ENCODE measurements at regions not wholly inside any gene's neighbourhood (a gene's known extent, or its start where the extent isn't known, plus 50 kb on each side); places are given as distances from the start of the nearest gene placed in this dataset.

DNA sequence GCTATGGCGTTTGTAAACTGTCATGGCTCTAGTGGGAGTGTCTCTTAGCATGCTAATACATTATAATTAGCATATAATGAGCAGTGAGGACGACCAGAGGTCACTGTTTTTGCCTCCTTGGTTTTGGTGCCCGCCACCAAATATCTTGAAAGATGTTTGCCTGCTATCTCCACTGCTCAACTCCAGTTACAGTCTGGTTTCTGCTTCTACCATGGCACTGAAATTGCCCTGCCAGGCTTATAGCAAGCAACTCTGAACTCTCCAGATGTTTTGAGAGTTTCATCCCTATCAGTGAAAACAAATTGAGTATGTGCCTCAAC lies 122.1 kb upstream of the SPRY4 start:
- no peaks in the 10 kb centered on the region for H3K36me3 Mint-ChIP-seq (ENCODE audit: low read depth)
- H3K4me3 Mint-ChIP-seq = no peak overlapping the region
- DNase-seq (ENCODE audit: low spot score) = no peak
- H3K27me3 Mint-ChIP-seq (ENCODE audit: low read depth) = peaks cover 18% of the 10 kb centered on the region
- H3K27ac Mint-ChIP-seq = no peak overlapping the region
- H3K9me3 Mint-ChIP-seq = peaks cover 10% of the 10 kb centered on the region
- peaks cover 5% of the 10 kb centered on the region for H3K4me1 Mint-ChIP-seq (ENCODE audit: low read depth)

GRCh38 chr5:142446131-142446959 lies 121.5 kb upstream of the SPRY4 start:
- Mint-ChIP-seq H3K27me3 (ENCODE audit: low read depth) (peaks cover 22% of the 10 kb centered on the region), H3K27ac (no peak overlapping the region), H3K36me3 (ENCODE audit: low read depth) (no peaks in the 10 kb centered on the region), H3K4me3 (no peak overlapping the region), H3K4me1 (ENCODE audit: low read depth) (peaks cover 9% of the 10 kb centered on the region), H3K9me3 (peaks cover 10% of the 10 kb centered on the region)
- DNase-seq (ENCODE audit: low spot score) = no peak

GRCh38 chr5:142445266-142445665 lies 120.4 kb upstream of the SPRY4 start:
- peaks cover 9% of the 10 kb centered on the region for H3K4me1 Mint-ChIP-seq (ENCODE audit: low read depth)
- no peak overlapping the region for H3K27ac Mint-ChIP-seq
- DNase-seq (ENCODE audit: low spot score) = no peak
- peaks cover 10% of the 10 kb centered on the region for H3K9me3 Mint-ChIP-seq
- H3K4me3 Mint-ChIP-seq = no peak overlapping the region
- H3K27me3 Mint-ChIP-seq (ENCODE audit: low read depth) = peaks cover 24% of the 10 kb centered on the region
- no peaks in the 10 kb centered on the region for H3K36me3 Mint-ChIP-seq (ENCODE audit: low read depth)

DNA sequence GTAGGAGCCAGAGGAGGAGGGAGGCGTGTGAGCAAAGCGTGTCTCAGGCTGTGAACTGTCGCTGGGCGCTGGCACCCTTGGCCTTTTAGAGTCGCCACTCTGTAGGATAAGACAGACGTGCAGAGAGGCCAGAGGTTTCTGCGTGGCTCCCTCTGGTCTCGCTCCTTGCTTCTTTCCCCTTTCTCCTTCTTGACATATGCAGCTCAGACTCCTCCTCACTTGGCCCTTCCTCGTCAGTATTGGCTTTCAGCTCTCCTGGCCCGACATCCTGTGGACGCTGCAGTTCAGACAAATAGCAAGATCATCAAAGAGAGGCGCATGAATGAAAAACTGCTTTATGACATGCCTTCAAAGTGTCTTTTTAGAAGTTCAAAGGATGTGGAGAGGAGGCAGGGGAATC lies 116.8 kb upstream of the SPRY4 start:
- Mint-ChIP-seq H3K27me3 (ENCODE audit: low read depth) (peaks cover 21% of the 10 kb centered on the region), H3K36me3 (ENCODE audit: low read depth) (no peaks in the 10 kb centered on the region), H3K27ac (no peak overlapping the region), H3K9me3 (no peaks in the 10 kb centered on the region), H3K4me1 (ENCODE audit: low read depth) (peaks cover 9% of the 10 kb centered on the region), H3K4me3 (no peak overlapping the region)
- DNase-seq (ENCODE audit: low spot score) = no peak

- Mint-ChIP-seq H3K4me1 (ENCODE audit: low read depth) (peaks cover 7% of the 10 kb centered on the region), H3K4me3 (no peak overlapping the region)
Measured at GRCh38 chr5:142439207-142439860, 114.5 kb upstream of the SPRY4 start.

GRCh38 chr5:142438573-142438972 lies 113.8 kb upstream of the SPRY4 start:
- H3K36me3 Mint-ChIP-seq (ENCODE audit: low read depth) = no peaks in the 10 kb centered on the region
- no peak overlapping the region for H3K4me3 Mint-ChIP-seq
- no peak for DNase-seq (ENCODE audit: low spot score)
- no peak overlapping the region for H3K27ac Mint-ChIP-seq
- H3K9me3 Mint-ChIP-seq = no peaks in the 10 kb centered on the region
- peaks cover 21% of the 10 kb centered on the region for H3K27me3 Mint-ChIP-seq (ENCODE audit: low read depth)
- peaks cover 12% of the 10 kb centered on the region for H3K4me1 Mint-ChIP-seq (ENCODE audit: low read depth)

More at GRCh38 chr5:142439207-142439860, 114.5 kb upstream of the SPRY4 start:
- DNase-seq (ENCODE audit: low spot score) = no peak
- Mint-ChIP-seq H3K36me3 (ENCODE audit: low read depth) (no peaks in the 10 kb centered on the region), H3K27ac (no peak overlapping the region), H3K9me3 (no peaks in the 10 kb centered on the region), H3K27me3 (ENCODE audit: low read depth) (peaks cover 21% of the 10 kb centered on the region)

- no peak overlapping the region for H3K27ac Mint-ChIP-seq
- H3K36me3 Mint-ChIP-seq (ENCODE audit: low read depth) = no peaks in the 10 kb centered on the region
- peaks cover 21% of the 10 kb centered on the region for H3K27me3 Mint-ChIP-seq (ENCODE audit: low read depth)
- H3K9me3 Mint-ChIP-seq = no peaks in the 10 kb centered on the region
- peaks cover 22% of the 10 kb centered on the region for H3K4me1 Mint-ChIP-seq (ENCODE audit: low read depth)
- no peak overlapping the region for H3K4me3 Mint-ChIP-seq
- DNase-seq (ENCODE audit: low spot score) = no peak
Measured at GRCh38 chr5:142437563-142437962, 112.7 kb upstream of the SPRY4 start.

DNA sequence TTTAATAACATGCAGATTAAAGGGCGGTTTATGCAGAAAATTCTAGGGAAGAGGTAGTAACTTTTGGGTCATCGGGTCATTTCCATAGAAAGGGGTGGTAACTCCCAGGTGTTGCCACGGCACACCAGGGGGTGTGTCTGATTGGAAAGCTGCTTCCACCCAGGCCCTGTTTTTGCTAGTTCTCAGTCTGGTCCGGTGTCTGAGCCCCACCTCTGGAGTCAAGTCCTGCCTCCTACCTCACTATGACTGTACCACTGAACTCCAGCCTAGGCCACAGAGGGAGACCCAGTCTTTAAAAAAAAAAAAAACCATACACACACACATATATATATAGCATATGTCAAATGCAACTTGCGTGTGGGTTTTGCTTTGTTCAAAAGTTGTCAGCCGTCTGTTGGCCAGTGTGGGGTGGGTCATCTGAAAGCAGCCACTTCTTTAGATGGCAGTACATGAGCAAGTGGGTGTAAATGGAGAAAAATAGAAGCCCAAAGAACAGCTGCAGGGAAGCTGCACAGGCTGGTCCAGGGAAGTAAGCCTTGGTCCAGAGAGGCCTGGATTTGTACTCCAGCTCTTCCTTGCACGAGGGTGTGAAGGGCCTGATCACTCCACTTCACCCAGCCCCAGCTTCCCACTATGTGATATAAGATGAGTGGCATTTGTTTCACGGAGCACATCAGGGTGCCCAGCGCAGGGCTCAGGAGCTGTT lies 110.7 kb upstream of the SPRY4 start:
- H3K36me3 Mint-ChIP-seq (ENCODE audit: low read depth) = peaks cover 2% of the 10 kb centered on the region
- peaks cover 3% of the 10 kb centered on the region for H3K9me3 Mint-ChIP-seq
- no peak overlapping the region for H3K4me3 Mint-ChIP-seq
- peaks cover 25% of the 10 kb centered on the region for H3K4me1 Mint-ChIP-seq (ENCODE audit: low read depth)
- H3K27ac Mint-ChIP-seq = no peak overlapping the region
- H3K27me3 Mint-ChIP-seq (ENCODE audit: low read depth) = peaks cover 6% of the 10 kb centered on the region
- no peak for DNase-seq (ENCODE audit: low spot score)

DNA sequence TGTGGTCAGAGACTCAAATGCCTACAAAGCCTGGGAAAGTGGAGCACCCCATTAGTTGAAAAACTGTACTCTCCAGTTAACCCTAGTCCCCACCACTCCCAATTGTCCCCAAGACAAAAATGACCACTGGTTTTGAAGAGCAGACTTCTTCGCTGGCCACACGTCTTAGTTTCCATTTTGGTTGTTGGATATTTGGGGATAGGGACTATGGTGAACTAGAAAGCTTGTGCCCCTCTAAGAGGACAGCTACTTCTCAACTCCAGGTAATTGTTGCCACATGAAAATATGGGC lies 109.4 kb upstream of the SPRY4 start:
- H3K27ac Mint-ChIP-seq = no peak overlapping the region
- peaks cover 2% of the 10 kb centered on the region for H3K36me3 Mint-ChIP-seq (ENCODE audit: low read depth)
- peaks cover 26% of the 10 kb centered on the region for H3K4me1 Mint-ChIP-seq (ENCODE audit: low read depth)
- H3K9me3 Mint-ChIP-seq = peaks cover 3% of the 10 kb centered on the region
- H3K4me3 Mint-ChIP-seq = no peak overlapping the region
- no peak for DNase-seq (ENCODE audit: low spot score)
- peaks cover 5% of the 10 kb centered on the region for H3K27me3 Mint-ChIP-seq (ENCODE audit: low read depth)

DNA sequence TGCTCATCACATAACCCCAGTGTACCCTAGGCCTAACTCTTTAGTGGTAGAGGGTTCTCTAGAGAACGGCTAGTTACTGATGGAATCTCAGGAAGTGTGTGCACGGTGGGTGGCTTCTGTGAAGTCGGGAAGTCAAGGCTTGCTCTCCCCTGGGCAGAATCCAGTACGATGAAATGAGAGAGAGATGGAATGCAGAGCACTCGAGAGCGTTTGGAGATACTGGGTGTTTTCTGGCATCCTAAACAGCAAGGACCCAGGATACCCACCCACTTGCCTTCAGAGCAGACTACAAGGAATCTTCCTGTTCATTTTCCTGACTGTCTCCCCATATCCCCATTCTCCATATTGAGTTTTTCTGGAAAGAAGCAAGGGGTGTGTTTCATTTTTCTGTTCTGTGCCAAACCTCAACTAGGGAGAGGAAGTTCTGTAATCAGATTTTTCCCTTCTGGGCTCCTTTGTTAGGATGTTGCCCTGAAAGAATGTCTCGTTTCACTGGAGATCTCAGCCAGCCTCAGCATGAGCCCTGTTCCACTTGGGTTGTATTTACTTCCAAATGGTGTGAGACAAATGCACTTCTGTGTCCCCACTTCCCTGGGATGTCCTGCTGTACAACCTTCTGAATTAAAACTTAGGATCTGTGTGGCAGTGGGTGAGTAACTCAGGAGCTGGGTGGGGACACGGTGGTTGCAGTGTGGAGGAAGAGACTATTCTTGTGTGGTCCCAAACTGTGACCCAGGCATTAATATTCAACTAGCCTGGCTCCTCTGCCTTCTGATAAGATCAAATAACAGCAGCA lies 108.9 kb upstream of the SPRY4 start:
- Mint-ChIP-seq H3K4me3 (no peak overlapping the region), H3K4me1 (ENCODE audit: low read depth) (peaks cover 26% of the 10 kb centered on the region), H3K27ac (no peak overlapping the region), H3K9me3 (peaks cover 3% of the 10 kb centered on the region), H3K36me3 (ENCODE audit: low read depth) (peaks cover 2% of the 10 kb centered on the region), H3K27me3 (ENCODE audit: low read depth) (peaks cover 2% of the 10 kb centered on the region)
- no peak for DNase-seq (ENCODE audit: low spot score)

- Mint-ChIP-seq H3K36me3 (ENCODE audit: low read depth) (peaks cover 2% of the 10 kb centered on the region), H3K4me1 (ENCODE audit: low read depth) (peaks cover 26% of the 10 kb centered on the region), H3K9me3 (peaks cover 3% of the 10 kb centered on the region)
Measured at GRCh38 chr5:142432961-142433360, 108.1 kb upstream of the SPRY4 start.

DNA sequence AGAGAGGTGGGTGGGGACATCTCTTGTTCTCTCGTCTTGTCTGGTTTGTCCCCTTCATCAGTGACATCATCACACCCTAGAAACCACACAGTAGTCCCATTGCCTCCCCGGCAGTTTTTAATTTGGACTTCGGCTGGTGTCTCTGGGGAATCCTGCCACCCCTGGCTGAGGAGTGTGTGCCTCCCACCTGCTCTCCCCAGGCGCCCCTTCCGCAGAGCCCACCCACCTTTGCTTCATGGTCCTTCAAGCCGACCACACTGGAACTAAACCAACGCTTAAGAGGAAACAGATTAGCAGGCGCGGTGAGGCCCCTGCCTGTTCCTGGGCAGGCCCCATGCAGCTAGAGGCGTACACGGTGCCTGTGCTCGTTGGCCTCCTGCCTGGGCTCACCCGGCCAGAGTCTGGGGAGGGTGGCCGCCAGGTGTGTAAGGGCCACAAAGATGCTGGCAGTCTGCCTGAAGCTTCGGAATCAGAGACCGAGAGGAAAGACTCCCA lies 107.6 kb upstream of the SPRY4 start:
- peak; percentile 12 for DNase-seq (ENCODE audit: low spot score)
- Mint-ChIP-seq H3K4me1 (ENCODE audit: low read depth) (peaks cover 26% of the 10 kb centered on the region), H3K36me3 (ENCODE audit: low read depth) (peaks cover 2% of the 10 kb centered on the region), H3K4me3 (peak overlapping the region; percentile 55), H3K27me3 (ENCODE audit: low read depth) (no peaks in the 10 kb centered on the region), H3K9me3 (peaks cover 3% of the 10 kb centered on the region), H3K27ac (peak overlapping the region; percentile 84)

More at GRCh38 chr5:142432961-142433360, 108.1 kb upstream of the SPRY4 start:
- Mint-ChIP-seq H3K4me3 (peak overlapping the region; percentile 55), H3K27ac (peak overlapping the region; percentile 84), H3K27me3 (ENCODE audit: low read depth) (peaks cover 1% of the 10 kb centered on the region)
- peak; percentile 53 for DNase-seq (ENCODE audit: low spot score)

DNA sequence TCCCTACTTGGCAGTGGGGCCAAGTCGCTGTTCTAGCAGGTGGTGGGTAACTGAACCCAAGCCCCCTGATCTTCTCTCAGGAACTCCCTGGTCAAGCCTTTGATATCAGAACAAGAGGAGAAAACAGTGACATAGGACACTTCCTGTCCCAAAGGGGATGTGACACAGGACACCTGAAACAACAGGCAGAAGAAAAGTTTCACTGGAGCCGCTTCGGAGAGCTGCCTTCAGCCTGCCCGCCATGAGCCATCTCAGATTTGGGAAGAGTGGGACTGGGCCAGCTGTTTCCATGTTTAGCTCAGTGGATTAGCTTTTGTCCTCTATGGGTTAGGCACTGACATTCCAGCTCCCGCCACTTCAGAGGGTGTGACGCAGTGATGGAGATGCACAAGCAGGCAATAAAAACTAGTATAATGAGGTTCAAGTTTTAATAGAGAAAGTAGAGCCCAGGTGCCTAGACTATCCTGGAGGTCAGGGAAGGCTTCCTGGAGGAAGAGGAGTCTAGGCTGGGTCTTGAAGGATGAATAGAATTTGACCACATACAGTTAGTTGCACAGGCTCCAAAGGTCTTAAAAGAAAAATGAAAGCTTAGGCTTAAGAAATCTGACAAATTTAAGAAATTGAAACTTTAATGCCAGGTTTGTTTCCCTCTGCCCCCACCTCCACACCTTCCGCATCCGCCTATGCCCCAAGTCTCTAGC lies 104.1 kb upstream of the SPRY4 start:
- Mint-ChIP-seq H3K4me1 (ENCODE audit: low read depth) (peaks cover 39% of the 10 kb centered on the region), H3K4me3 (no peak overlapping the region), H3K36me3 (ENCODE audit: low read depth) (peaks cover 2% of the 10 kb centered on the region), H3K27ac (no peak overlapping the region), H3K9me3 (peaks cover 3% of the 10 kb centered on the region), H3K27me3 (ENCODE audit: low read depth) (no peaks in the 10 kb centered on the region)
- no peak for DNase-seq (ENCODE audit: low spot score)

Data from T-helper 2 cell treated with Interferon-gamma antibody and Interleukin-4, amounts not matched to agents 5 μg/mL and 100 μg/mL, for 36 hours (primary cell).